K562 (cell line): ENCODE measurements at regions not wholly inside any gene's neighbourhood (a gene's known extent, or its start where the extent isn't known, plus 50 kb on each side); places are given as distances from the start of the nearest gene placed in this dataset.

Experiments used
- ADNP ChIP-seq: fragments of 200-800 bp; sonication (Bioruptor generic); IDR thresholded peaks from 2 replicates; pipeline ENCODE4 v1.6.1; 2016; ENCODE audit warnings: missing genetic modification characterization, missing compliant biosample characterization
- ATF1 ChIP-seq, 2 experiments: fragments of 450-650 bp in 1 of 2; IDR thresholded peaks; 2 replicates each; pipeline ENCODE4 v1.6.1; 2016; ENCODE audit warnings: missing compliant biosample characterization in 1 of 2, missing genetic modification characterization in 1 of 2
- CEBPB ChIP-seq: fragments of 450-650 bp; IDR thresholded peaks from 2 replicates; pipeline ENCODE4 v1.6.1; 2016; ENCODE audit warnings: missing genetic modification characterization, missing compliant biosample characterization
- CTCF ChIP-seq, 3 experiments: IDR thresholded peaks in 2 of 3; conservative IDR thresholded peaks in 1 of 3; 2 replicates each; pipeline ENCODE4 v1.5.1; 2011 to 2012; ENCODE audit warnings: low read length in 3 of 3, mild to moderate bottlenecking in 3 of 3, control low read depth in 2 of 3, improper control_type of control experiment in 1 of 3, inconsistent platforms in 1 of 3, low read depth in 1 of 3, mixed read lengths in 1 of 3, moderate library complexity in 1 of 3; ENCODE audit not compliant: insufficient read depth in 2 of 3
- EZH2 ChIP-seq: IDR thresholded peaks from 2 replicates; pipeline ENCODE4 v1.6.1; 2012; ENCODE audit warnings: low read depth, mild to moderate bottlenecking, inconsistent platforms, low read length, borderline replicate concordance
- FOXM1 ChIP-seq, 2 experiments: fragments of 450-650 bp in 1 of 2; sonication (generic) in 1 of 2; formaldehyde crosslinking in 1 of 2; IDR thresholded peaks; 2 replicates each; pipeline versions ENCODE4 v1.6.1 to v1.9.0; 2017 to 2022; ENCODE audit warnings: low read depth in 2 of 2, mild to moderate bottlenecking in 2 of 2, missing genetic modification reagents in 1 of 2, moderate library complexity in 1 of 2
- ILF3 ChIP-seq: fragments of 450-650 bp; IDR thresholded peaks from 2 replicates; pipeline ENCODE4 v1.6.1; 2018; ENCODE audit warnings: antibody characterized with exemption, mild to moderate bottlenecking, moderate library complexity, borderline replicate concordance
- KAT8 ChIP-seq: fragments of 450-650 bp; IDR thresholded peaks from 2 replicates; pipeline ENCODE4 v1.6.1; 2016; ENCODE audit warnings: low read depth, mild to moderate bottlenecking
- MLLT1 ChIP-seq, 2 experiments: fragments of 450-650 bp; IDR thresholded peaks; 2 replicates each; pipeline ENCODE4 v1.6.1; 2016
- POLR2A ChIP-seq: fragments of 450-650 bp; conservative IDR thresholded peaks from 2 replicates; pipeline ENCODE4 v1.6.1; 2016
- RBFOX2 ChIP-seq: fragments of 200-400 bp; formaldehyde crosslinking; IDR thresholded peaks from 2 replicates; pipeline ENCODE4 v1.6.1; 2017; ENCODE audit warnings: low read depth, mild to moderate bottlenecking, low read length, moderate library complexity
- SP2 ChIP-seq: IDR thresholded peaks from 2 replicates; pipeline ENCODE4 v1.6.1; 2011; ENCODE audit warnings: mild to moderate bottlenecking, low read depth, low read length, moderate library complexity; ENCODE audit not compliant: poor library complexity, severe bottlenecking; ENCODE audit errors: extremely low read depth
- UBTF ChIP-seq, 2 experiments: IDR thresholded peaks; 2 replicates each; pipeline ENCODE4 v1.6.1; 2012; ENCODE audit warnings: improper control_type of control experiment in 2 of 2, low read depth in 2 of 2, low read length in 2 of 2, borderline replicate concordance in 1 of 2
- TF ChIP-seq, protein P1 (sequence below): sonication (generic); formaldehyde crosslinking; IDR thresholded peaks from 2 replicates; pipeline ENCODE4 v1.8.0; 2023; ENCODE audit warnings: mild to moderate bottlenecking, missing genetic modification reagents

- TF ChIP-seq MLLT1 (IDR thresholded peaks at IDR 0.05) (no peak), UBTF (IDR thresholded peaks at IDR 0.05; ENCODE audit: borderline replicate concordance in 1 of 2, low read depth in 2 of 2, low read length in 2 of 2) (no peak), FOXM1 (IDR thresholded peaks at IDR 0.05; ENCODE audit: low read depth) (no peak), FOXM1 (CRISPR knock-in tag; IDR thresholded peaks at IDR 0.05; ENCODE audit: low read depth) (no peak), EZH2 (no peak), SP2 (no peak), KAT8 (no peak), POLR2A (no peak), ATF1 (CRISPR knock-in tag; IDR thresholded peaks at IDR 0.05) (no peak), ATF1 (tag; IDR thresholded peaks at IDR 0.05) (no peak), CTCF (IDR thresholded peaks at IDR 0.05 in 2 of 3, conservative IDR thresholded peaks at IDR 0.05 in 1 of 3; ENCODE audit: insufficient read depth in 2 of 3, low read depth in 1 of 3, low read length in 3 of 3) (no peak), ADNP (tag) (no peak), RBFOX2 (no peak), ILF3 (no peak), CEBPB (tag) (no peak)
- TF ChIP-seq, protein P1, sequence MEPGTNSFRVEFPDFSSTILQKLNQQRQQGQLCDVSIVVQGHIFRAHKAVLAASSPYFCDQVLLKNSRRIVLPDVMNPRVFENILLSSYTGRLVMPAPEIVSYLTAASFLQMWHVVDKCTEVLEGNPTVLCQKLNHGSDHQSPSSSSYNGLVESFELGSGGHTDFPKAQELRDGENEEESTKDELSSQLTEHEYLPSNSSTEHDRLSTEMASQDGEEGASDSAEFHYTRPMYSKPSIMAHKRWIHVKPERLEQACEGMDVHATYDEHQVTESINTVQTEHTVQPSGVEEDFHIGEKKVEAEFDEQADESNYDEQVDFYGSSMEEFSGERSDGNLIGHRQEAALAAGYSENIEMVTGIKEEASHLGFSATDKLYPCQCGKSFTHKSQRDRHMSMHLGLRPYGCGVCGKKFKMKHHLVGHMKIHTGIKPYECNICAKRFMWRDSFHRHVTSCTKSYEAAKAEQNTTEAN (CRISPR knock-in tag), result no peak
These were observed 126.9 kb upstream of the ATP10B start for GRCh38 chr5:160978944-160979343.
